ENCODE measurements at regions not wholly inside any gene's neighbourhood (a gene's known extent, or its start where the extent isn't known, plus 50 kb on each side); places are given as distances from the start of the nearest gene placed in this dataset.

- Histone ChIP-seq H3K4me1 (ENCODE audit: control insufficient read depth in 4 of 4, insufficient read depth in 4 of 4, low read length in 3 of 4) (peaks cover 7 to 15% (median 12%) of the 10 kb centered on the region in 4 donors), H3K9ac (ENCODE audit: low read depth in 1 of 2, low read length in 2 of 2) (no peak overlapping the region), H3K9me3 (ENCODE audit: control insufficient read depth in 4 of 4, low read length in 3 of 4) (no peaks in the 10 kb centered on the region), H3K36me3 (ENCODE audit: control insufficient read depth in 4 of 4, insufficient read depth in 3 of 4, low read depth in 1 of 4, low read length in 3 of 4) (no peaks in the 10 kb centered on the region), H3K4me3 (ENCODE audit: low read depth in 1 of 3, low read length in 3 of 3) (no peak overlapping the region), H3K27me3 (ENCODE audit: control insufficient read depth in 4 of 4, insufficient read depth in 4 of 4, low read length in 3 of 4) (no peaks in the 10 kb centered on the region), H3K27ac (ENCODE audit: low read depth in 1 of 2, low read length in 2 of 2) (no peak overlapping the region)
- TF ChIP-seq RXRA (IDR thresholded peaks at IDR 0.05) (no peak), CTCF (IDR thresholded peaks at IDR 0.05; ENCODE audit: low read depth, low read length, missing input control) (no peak), JUND (IDR thresholded peaks at IDR 0.05) (no peak), HNF4G (IDR thresholded peaks at IDR 0.05) (no peak), ATF3 (IDR thresholded peaks at IDR 0.05) (no peak), GABPA (IDR thresholded peaks at IDR 0.05 in 1 of 2, conservative IDR thresholded peaks at IDR 0.05 in 1 of 2) (no peak), NR2F2 (IDR thresholded peaks at IDR 0.05) (no peak), RAD21 (IDR thresholded peaks at IDR 0.05) (no peak), EGR1 (IDR thresholded peaks at IDR 0.05; ENCODE audit: low read depth in 2 of 2) (no peak), FOXA1 (IDR thresholded peaks at IDR 0.05) (no peak), HNF4A (conservative IDR thresholded peaks at IDR 0.05) (no peak), FOXA2 (IDR thresholded peaks at IDR 0.05) (no peak), SP1 (IDR thresholded peaks at IDR 0.05) (no peak), YY1 (IDR thresholded peaks at IDR 0.05) (no peak), ZBTB33 (IDR thresholded peaks at IDR 0.05) (no peak), REST (IDR thresholded peaks at IDR 0.05) (no peak)
- WGBS, result 0% methylated on average over 1 of the region's 1 CpG
- no peak for DNase-seq (ENCODE audit: low spot score)
Observed at GRCh38 chr15:91385311-91385710, 285.3 kb downstream of the SV2B start.

GRCh38 chr15:91393186-91393585 is 293.1 kb downstream of the SV2B start:
- Histone ChIP-seq H3K27ac (ENCODE audit: low read depth in 1 of 2, low read length in 2 of 2) (no peak overlapping the region), H3K27me3 (ENCODE audit: control insufficient read depth in 4 of 4, insufficient read depth in 4 of 4, low read length in 3 of 4) (no peaks in the 10 kb centered on the region), H3K9ac (ENCODE audit: low read depth in 1 of 2, low read length in 2 of 2) (no peak overlapping the region), H3K36me3 (ENCODE audit: control insufficient read depth in 4 of 4, insufficient read depth in 3 of 4, low read depth in 1 of 4, low read length in 3 of 4) (no peaks in the 10 kb centered on the region), H3K4me3 (ENCODE audit: low read depth in 1 of 3, low read length in 3 of 3) (no peak overlapping the region), H3K4me1 (ENCODE audit: control insufficient read depth in 4 of 4, insufficient read depth in 4 of 4, low read length in 3 of 4) (no peaks in the 10 kb centered on the region), H3K9me3 (ENCODE audit: control insufficient read depth in 4 of 4, low read length in 3 of 4) (no peaks in the 10 kb centered on the region)
- TF ChIP-seq RAD21 (IDR thresholded peaks at IDR 0.05) (no peak), NR2F2 (IDR thresholded peaks at IDR 0.05) (no peak), RXRA (IDR thresholded peaks at IDR 0.05) (no peak), FOXA1 (IDR thresholded peaks at IDR 0.05) (no peak), FOXA2 (IDR thresholded peaks at IDR 0.05) (no peak), ZBTB33 (IDR thresholded peaks at IDR 0.05) (no peak), REST (IDR thresholded peaks at IDR 0.05) (no peak), MAX (IDR thresholded peaks at IDR 0.05) (no peak), ATF3 (IDR thresholded peaks at IDR 0.05) (no peak), EGR1 (IDR thresholded peaks at IDR 0.05; ENCODE audit: low read depth in 2 of 2) (no peak)
- 77% methylated on average over 6 of the region's 6 CpGs for WGBS
- no peak for DNase-seq (ENCODE audit: low spot score)
